Endothelial cell of umbilical vein (primary cell): ENCODE measurements at regions not wholly inside any gene's neighbourhood (a gene's known extent, or its start where the extent isn't known, plus 50 kb on each side); places are given as distances from the start of the nearest gene placed in this dataset.

ENCODE experiments used
- CTCF ChIP-seq, 2 donors: IDR thresholded peaks; 1 replicate in 1 of 2; 2 replicates in 1 of 2; pipeline ENCODE4 v1.5.1; 2011; ENCODE audit warnings: low read length in 2 of 2, mild to moderate bottlenecking in 2 of 2, moderate library complexity in 2 of 2, control low read depth in 1 of 2, inconsistent platforms in 1 of 2, low read depth in 1 of 2; ENCODE audit not compliant: insufficient read depth in 1 of 2; ENCODE audit errors: extremely low read depth in 1 of 2
- EZH2 ChIP-seq: IDR thresholded peaks from 2 replicates; pipeline ENCODE4 v1.6.1; 2012; ENCODE audit warnings: borderline replicate concordance, low read depth, mild to moderate bottlenecking, moderate library complexity, low read length, inconsistent platforms; ENCODE audit not compliant: severe bottlenecking
- GATA2 ChIP-seq: IDR thresholded peaks from 2 replicates; pipeline ENCODE4 v1.7.0; 2011; ENCODE audit warnings: low read depth, mild to moderate bottlenecking, moderate library complexity, mixed read lengths, low read length; ENCODE audit not compliant: insufficient read length, insufficient read depth

GRCh38 chr5:39892708-39893107, 467.9 kb upstream of the DAB2 start:
- TF ChIP-seq CTCF (IDR thresholded peaks at IDR 0.05; ENCODE audit: extremely low read depth in 1 of 2, insufficient read depth in 1 of 2, low read depth in 1 of 2, low read length in 2 of 2) (no peak), EZH2 (no peak), GATA2 (no peak)
